ENCODE measurements at regions not wholly inside any gene's neighbourhood (a gene's known extent, or its start where the extent isn't known, plus 50 kb on each side); places are given as distances from the start of the nearest gene placed in this dataset.

GRCh38 chr1:29384496-29385015 is 148.2 kb downstream of the PTPRU start:
- Histone ChIP-seq H3K36me3 (no peaks in the 10 kb centered on the region), H3K4me3 (no peak overlapping the region), H3K27ac (no peak overlapping the region), H3K4me1 (peaks cover 0 to 4% (median 0%) of the 10 kb centered on the region in 6 donors), H3K27me3 (replicated peaks in 1 of 7) (peaks cover 0 to 76% (median 0%) of the 10 kb centered on the region in 7 donors), H3K9me3 (peaks cover 0 to 12% (median 6%) of the 10 kb centered on the region in 8 donors)
- intact Hi-C loops (cut with DNase I; ENCODE audit: low total_unique reads) = no loop called here
- WGBS, 5 donors = 58 to 86% (median 78%) methylated on average over 9 of the region's 9 CpGs
- TF ChIP-seq POLR2A (IDR thresholded peaks at IDR 0.05) (no peak), CTCF (IDR thresholded peaks at IDR 0.05 in 8 of 11, conservative IDR thresholded peaks at IDR 0.05 in 3 of 11) (no peak), POLR2AphosphoS5 (IDR thresholded peaks at IDR 0.05) (no peak)
- DNase-seq = no peak

GRCh38 chr1:29383746-29384371 is 147.5 kb downstream of the PTPRU start:
- Histone ChIP-seq H3K4me3 (no peak overlapping the region), H3K4me1 (peaks cover 0 to 4% (median 0%) of the 10 kb centered on the region in 6 donors), H3K27ac (no peak overlapping the region), H3K36me3 (no peaks in the 10 kb centered on the region), H3K27me3 (replicated peaks in 1 of 7) (peaks cover 0 to 71% (median 0%) of the 10 kb centered on the region in 7 donors), H3K9me3 (peaks cover 2 to 19% (median 13%) of the 10 kb centered on the region in 8 donors)
- TF ChIP-seq POLR2A (IDR thresholded peaks at IDR 0.05) = no peak
- WGBS, 5 donors = 30 to 45% (median 36%) methylated on average over 7 of the region's 7 CpGs
- DNase-seq = no peak
- intact Hi-C loops (cut with DNase I; ENCODE audit: low total_unique reads) = no loop called here

GRCh38 chr1:29382851-29383745 is 146.8 kb downstream of the PTPRU start:
- TF ChIP-seq CTCF (IDR thresholded peaks at IDR 0.05 in 8 of 11, conservative IDR thresholded peaks at IDR 0.05 in 3 of 11) = no peak
- Histone ChIP-seq H3K36me3 (no peaks in the 10 kb centered on the region), H3K27me3 (replicated peaks in 1 of 7) (peaks cover 0 to 66% (median 0%) of the 10 kb centered on the region in 7 donors), H3K9me3 (peaks cover 7 to 27% (median 21%) of the 10 kb centered on the region in 8 donors), H3K27ac (no peak overlapping the region), H3K4me1 (peaks cover 0 to 4% (median 0%) of the 10 kb centered on the region in 6 donors), H3K4me3 (no peak overlapping the region)
- WGBS, 5 donors = 49 to 63% (median 58%) methylated on average over 21 of the region's 21 CpGs
- no peak for DNase-seq
- intact Hi-C loops (cut with DNase I; ENCODE audit: low total_unique reads) = no loop called here

- intact Hi-C loops (cut with DNase I; ENCODE audit: low total_unique reads) = no loop called here
- 77 to 90% (median 84%) methylated on average over 7 of the region's 7 CpGs for WGBS, 5 donors
- no peak for DNase-seq
- H3K4me3 ChIP-seq = no peak overlapping the region
- H3K27ac ChIP-seq = no peak overlapping the region
- peaks cover 7 to 39% (median 32%) of the 10 kb centered on the region in 8 donors for H3K9me3 ChIP-seq
- no peaks in the 10 kb centered on the region for H3K36me3 ChIP-seq
- H3K4me1 ChIP-seq = peaks cover 0 to 4% (median 0%) of the 10 kb centered on the region in 6 donors
- TF ChIP-seq CTCF (IDR thresholded peaks at IDR 0.05 in 8 of 11, conservative IDR thresholded peaks at IDR 0.05 in 3 of 11) = no peak
- no peak for TF ChIP-seq POLR2AphosphoS5 (IDR thresholded peaks at IDR 0.05)
- no peak for TF ChIP-seq POLR2A (IDR thresholded peaks at IDR 0.05)
- H3K27me3 ChIP-seq (replicated peaks in 1 of 7) = peaks cover 0 to 63% (median 5%) of the 10 kb centered on the region in 7 donors
These were observed 145.1 kb downstream of the PTPRU start for GRCh38 chr1:29381426-29381825.

Measured in spleen (tissue), 11 donors.